ENCODE measurements at regions not wholly inside any gene's neighbourhood (a gene's known extent, or its start where the extent isn't known, plus 50 kb on each side); places are given as distances from the start of the nearest gene placed in this dataset.

DNA sequence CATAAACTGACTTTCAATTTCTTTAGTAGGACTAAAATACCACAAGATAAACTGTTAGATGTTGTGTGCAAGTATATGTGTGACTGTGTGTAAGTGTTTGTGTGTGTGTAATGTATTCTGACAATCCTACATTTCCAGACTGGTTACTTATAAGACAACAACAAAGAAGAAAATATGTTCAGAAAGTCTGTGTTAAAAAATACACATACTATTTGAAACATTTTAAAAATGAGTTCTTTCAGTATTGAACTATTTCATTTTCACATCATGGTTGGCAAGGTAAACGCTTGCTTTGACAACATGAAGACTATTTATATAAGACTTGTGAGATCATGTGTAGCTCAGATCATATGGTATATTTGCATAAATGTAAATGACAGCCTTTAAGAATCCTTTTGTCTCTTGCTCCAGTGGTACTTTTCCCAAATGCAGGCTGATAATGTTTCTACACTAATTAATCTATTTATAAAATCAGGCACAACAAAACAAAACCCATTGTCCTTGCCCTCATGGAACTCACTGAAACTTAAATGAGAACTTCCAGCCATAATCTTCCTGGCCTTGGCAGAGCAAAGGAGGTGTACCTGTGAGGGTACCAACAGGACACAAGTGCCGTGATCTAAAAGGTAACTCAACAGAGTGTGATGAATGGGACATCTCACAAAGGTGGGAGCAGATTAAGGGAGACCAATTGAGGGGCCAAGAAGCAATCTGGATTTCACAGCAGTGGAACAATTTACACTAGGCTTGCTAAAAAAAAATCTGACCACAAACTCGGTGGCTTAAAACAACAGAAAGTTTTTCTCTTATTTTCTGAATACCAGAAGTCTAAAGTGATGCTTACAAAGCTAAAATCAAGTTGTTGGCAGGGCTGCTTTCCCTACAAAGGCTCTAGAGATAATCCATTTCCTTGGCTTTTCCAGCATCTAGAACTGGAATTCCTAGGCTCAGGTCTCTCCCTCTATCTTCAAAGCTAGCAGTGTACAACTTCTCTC is 349.0 kb downstream of the TBC1D4 start:
- H3K4me3 ChIP-seq (ENCODE audit: low read depth, low read length): no peak overlapping the region
- TF ChIP-seq, protein P1, sequence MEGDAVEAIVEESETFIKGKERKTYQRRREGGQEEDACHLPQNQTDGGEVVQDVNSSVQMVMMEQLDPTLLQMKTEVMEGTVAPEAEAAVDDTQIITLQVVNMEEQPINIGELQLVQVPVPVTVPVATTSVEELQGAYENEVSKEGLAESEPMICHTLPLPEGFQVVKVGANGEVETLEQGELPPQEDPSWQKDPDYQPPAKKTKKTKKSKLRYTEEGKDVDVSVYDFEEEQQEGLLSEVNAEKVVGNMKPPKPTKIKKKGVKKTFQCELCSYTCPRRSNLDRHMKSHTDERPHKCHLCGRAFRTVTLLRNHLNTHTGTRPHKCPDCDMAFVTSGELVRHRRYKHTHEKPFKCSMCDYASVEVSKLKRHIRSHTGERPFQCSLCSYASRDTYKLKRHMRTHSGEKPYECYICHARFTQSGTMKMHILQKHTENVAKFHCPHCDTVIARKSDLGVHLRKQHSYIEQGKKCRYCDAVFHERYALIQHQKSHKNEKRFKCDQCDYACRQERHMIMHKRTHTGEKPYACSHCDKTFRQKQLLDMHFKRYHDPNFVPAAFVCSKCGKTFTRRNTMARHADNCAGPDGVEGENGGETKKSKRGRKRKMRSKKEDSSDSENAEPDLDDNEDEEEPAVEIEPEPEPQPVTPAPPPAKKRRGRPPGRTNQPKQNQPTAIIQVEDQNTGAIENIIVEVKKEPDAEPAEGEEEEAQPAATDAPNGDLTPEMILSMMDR (IDR thresholded peaks at IDR 0.05; ENCODE audit: low read depth, low read length): no peak

GRCh38 chr13:75129331-75129730 is 352.6 kb downstream of the TBC1D4 start:
- TF ChIP-seq, protein P1 (IDR thresholded peaks at IDR 0.05; ENCODE audit: low read depth, low read length): no peak
- H3K4me3 ChIP-seq (ENCODE audit: low read depth, low read length): no peak overlapping the region

DNA sequence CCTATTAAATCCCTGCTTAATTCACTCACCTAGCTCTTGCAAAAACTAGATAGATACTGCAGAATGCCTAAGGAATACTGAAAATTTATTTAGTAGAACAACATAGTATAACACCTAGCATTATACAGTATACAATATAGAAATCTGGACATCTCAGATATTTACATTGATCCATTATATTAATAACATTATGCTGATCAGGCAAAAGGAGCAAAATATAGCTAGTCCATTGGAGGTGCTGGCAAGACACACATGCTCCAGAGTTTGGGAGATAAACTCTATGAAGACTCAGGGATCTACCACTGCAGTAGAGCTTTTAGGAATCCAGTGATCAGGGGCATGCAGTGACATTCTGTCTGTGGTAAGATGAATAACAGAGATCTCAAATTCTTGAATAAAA is 357.6 kb downstream of the TBC1D4 start:
- no peak overlapping the region for H3K4me3 ChIP-seq (ENCODE audit: low read depth, low read length)
- TF ChIP-seq, protein P1 (IDR thresholded peaks at IDR 0.05; ENCODE audit: low read depth, low read length): no peak

DNA sequence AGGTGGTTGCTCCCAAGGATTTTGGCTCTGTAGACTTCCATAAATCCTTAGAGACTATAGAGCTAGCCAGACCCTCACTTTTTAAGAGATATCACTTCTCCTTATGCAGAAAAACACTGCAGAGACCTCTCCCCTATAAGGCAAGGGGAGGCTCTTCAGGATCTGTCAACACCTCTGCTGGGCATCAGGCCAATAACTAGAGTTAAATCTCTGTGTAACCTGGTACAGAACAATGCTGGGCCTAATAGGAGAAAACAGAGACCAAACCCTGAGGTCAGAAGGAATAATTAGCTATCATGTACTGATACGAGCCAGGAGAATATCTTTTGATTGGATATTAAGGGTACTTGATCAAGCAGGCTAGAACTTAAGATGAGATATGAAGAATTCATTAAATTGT is 358.5 kb downstream of the TBC1D4 start:
- no peak overlapping the region for H3K4me3 ChIP-seq (ENCODE audit: low read depth, low read length)
- TF ChIP-seq, protein P1 (IDR thresholded peaks at IDR 0.05; ENCODE audit: low read depth, low read length): no peak

DNA sequence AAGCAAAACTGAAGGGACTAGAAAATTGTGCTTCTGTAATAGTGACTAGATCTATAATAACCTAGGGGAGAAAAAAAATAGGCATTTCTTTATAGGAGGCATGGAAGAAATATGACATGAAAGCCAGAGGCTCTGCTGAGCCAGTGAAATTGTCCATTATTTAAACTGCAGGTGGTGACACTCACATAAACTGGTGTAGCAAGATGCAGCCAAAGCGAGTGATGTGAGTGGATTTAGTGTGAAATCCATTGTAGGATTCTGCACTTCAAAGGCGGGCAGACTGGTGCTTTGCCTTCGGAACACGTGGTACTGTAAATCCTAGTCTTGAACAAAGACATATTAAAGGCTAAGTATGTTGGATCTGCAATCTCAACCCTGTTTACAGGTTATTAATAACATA is 361.9 kb downstream of the TBC1D4 start:
- TF ChIP-seq, protein P1 (IDR thresholded peaks at IDR 0.05; ENCODE audit: low read depth, low read length): no peak

DNA sequence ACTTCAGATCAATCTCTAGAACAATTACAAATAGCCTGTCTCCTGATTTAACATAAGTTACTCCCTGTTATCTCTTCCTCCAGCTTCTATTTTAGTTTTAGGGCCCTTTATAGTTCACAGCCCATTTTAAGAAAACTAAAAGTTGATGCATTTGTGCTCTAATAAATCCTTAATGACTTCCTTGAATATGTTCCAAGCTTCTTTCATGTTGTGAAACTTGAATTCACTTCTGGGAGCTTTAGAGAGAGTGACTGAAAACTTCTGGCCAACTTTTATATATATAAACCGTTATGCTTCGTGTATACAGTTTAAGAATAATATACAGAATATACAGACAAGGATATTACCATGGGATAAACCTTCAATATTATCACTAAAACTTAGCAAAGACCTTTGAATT is 366.8 kb downstream of the TBC1D4 start:
- TF ChIP-seq, protein P1 (IDR thresholded peaks at IDR 0.05; ENCODE audit: low read depth, low read length): no peak
- no peak overlapping the region for H3K4me3 ChIP-seq (ENCODE audit: low read depth, low read length)

More for the DNA sequence above, 361.9 kb downstream of the TBC1D4 start:
- H3K4me3 ChIP-seq (ENCODE audit: low read depth, low read length): no peak overlapping the region

GRCh38 chr13:75103976-75104375 is 378.0 kb downstream of the TBC1D4 start:
- H3K4me3 ChIP-seq (ENCODE audit: low read depth, low read length): no peak overlapping the region
- TF ChIP-seq, protein P1 (IDR thresholded peaks at IDR 0.05; ENCODE audit: low read depth, low read length): no peak
